Activated CD4-positive, alpha-beta T cell treated with anti-CD3 and anti-CD28 coated beads, Interleukin-2, amount 50 U/mL, for 1 hour (primary cell): ENCODE measurements at regions not wholly inside any gene's neighbourhood (a gene's known extent, or its start where the extent isn't known, plus 50 kb on each side); places are given as distances from the start of the nearest gene placed in this dataset.

Experiments used
- DNase-seq: peaks from one replicate; pipeline ENCODE4 v3.0.0-alpha.2; 2020

GRCh38 chr7:47040795-47041347 lies 541.0 kb downstream of the TNS3 start:
- no peak for DNase-seq

- no peak for DNase-seq
These were observed 542.0 kb downstream of the TNS3 start for GRCh38 chr7:47039904-47040303.

- DNase-seq = no peak
These were observed 542.7 kb downstream of the TNS3 start for GRCh38 chr7:47039089-47039648.

- DNase-seq = no peak
These were observed 543.3 kb downstream of the TNS3 start for GRCh38 chr7:47038621-47039020.

GRCh38 chr7:47037607-47038006 lies 544.3 kb downstream of the TNS3 start:
- no peak for DNase-seq

GRCh38 chr7:47036909-47037308 lies 545.0 kb downstream of the TNS3 start:
- DNase-seq = no peak

GRCh38 chr7:47035522-47035921 lies 546.4 kb downstream of the TNS3 start:
- DNase-seq = no peak

- no peak for DNase-seq
These were observed 547.7 kb downstream of the TNS3 start for GRCh38 chr7:47034180-47034579.

GRCh38 chr7:47032536-47032908 lies 549.4 kb downstream of the TNS3 start:
- no peak for DNase-seq

- DNase-seq = no peak
These were observed 550.0 kb downstream of the TNS3 start for GRCh38 chr7:47031786-47032535.

- DNase-seq = no peak
These were observed 553.6 kb downstream of the TNS3 start for GRCh38 chr7:47028284-47028683.

- no peak for DNase-seq
These were observed 554.1 kb downstream of the TNS3 start for GRCh38 chr7:47027695-47028240.

- DNase-seq = no peak
These were observed 555.0 kb downstream of the TNS3 start for GRCh38 chr7:47026780-47027361.

- DNase-seq = no peak
These were observed 556.9 kb downstream of the TNS3 start for GRCh38 chr7:47024991-47025390.

- DNase-seq = no peak
These were observed 573.5 kb downstream of the TNS3 start for GRCh38 chr7:47008461-47008860.

- no peak for DNase-seq
These were observed 574.4 kb downstream of the TNS3 start for GRCh38 chr7:47007471-47007870.

GRCh38 chr7:47000561-47000960 lies 581.4 kb downstream of the TNS3 start:
- no peak for DNase-seq

GRCh38 chr7:46999866-47000265 lies 582.0 kb downstream of the TNS3 start:
- DNase-seq = no peak

- DNase-seq = no peak
These were observed 584.9 kb downstream of the TNS3 start for GRCh38 chr7:46996972-46997371.

- no peak for DNase-seq
These were observed 588.5 kb downstream of the TNS3 start for GRCh38 chr7:46993396-46993795.

- DNase-seq = no peak
These were observed 591.1 kb downstream of the TNS3 start for GRCh38 chr7:46990761-46991160.

- no peak for DNase-seq
These were observed 592.7 kb downstream of the TNS3 start for GRCh38 chr7:46989247-46989646.

- DNase-seq = no peak
These were observed 599.0 kb downstream of the TNS3 start for GRCh38 chr7:46982928-46983327.

- DNase-seq = no peak
These were observed 602.5 kb downstream of the TNS3 start for GRCh38 chr7:46979439-46979838.
